MCF 10A (cell line): ENCODE measurements at regions not wholly inside any gene's neighbourhood (a gene's known extent, or its start where the extent isn't known, plus 50 kb on each side); places are given as distances from the start of the nearest gene placed in this dataset.

Source experiments
- BruUV-seq: library from RNA; stranded (reverse); fragments of 400-500 nt; replicated peaks from 2 replicates; lab custom pipeline; 2021; lab: Mats Ljungman, UMichigan
- CTCF ChIA-PET: fragments of 300-600 bp; sonication (Branson Sonifier 250); formaldehyde crosslinking; extraction: SDS; loops from one replicate; lab custom pipeline; 2021; ENCODE audit warnings: antibody characterized with exemption, inconsistent platforms; lab: Yijun Ruan, JAX
- POLR2A ChIA-PET: fragments of 300-600, 350-650 bp; sonication (Branson Sonifier 250); formaldehyde crosslinking; extraction: SDS; loops from one replicate; lab custom pipeline; 2020; ENCODE audit warnings: antibody characterized with exemption, inconsistent platforms; lab: Yijun Ruan, JAX
- DNase-seq: peaks from one replicate; pipeline ENCODE4 v3.0.0-alpha.2; 2018; ENCODE audit not compliant: unreplicated experiment
- H3K27ac Mint-ChIP-seq: one replicate; pipeline ENCODE4 v1.8.0; 2022; ENCODE audit warnings: mild to moderate bottlenecking, low read depth, mixed read lengths; ENCODE audit not compliant: unreplicated experiment
- H3K27me3 Mint-ChIP-seq: one replicate; pipeline ENCODE4 v1.8.0; 2022; ENCODE audit warnings: mixed read lengths; ENCODE audit not compliant: insufficient read depth, unreplicated experiment
- H3K36me3 Mint-ChIP-seq: one replicate; pipeline ENCODE4 v1.8.0; 2022; ENCODE audit warnings: mild to moderate bottlenecking, moderate library complexity, mixed read lengths; ENCODE audit not compliant: insufficient read depth, unreplicated experiment
- H3K4me1 Mint-ChIP-seq: one replicate; pipeline ENCODE4 v1.8.0; 2022; ENCODE audit warnings: mixed read lengths; ENCODE audit not compliant: insufficient read depth, unreplicated experiment
- H3K4me3 Mint-ChIP-seq: one replicate; pipeline ENCODE4 v1.8.0; 2022; ENCODE audit warnings: mild to moderate bottlenecking, moderate library complexity, mixed read lengths; ENCODE audit not compliant: unreplicated experiment
- H3K9me3 Mint-ChIP-seq: one replicate; pipeline ENCODE4 v1.8.0; 2022; ENCODE audit warnings: mixed read lengths; ENCODE audit not compliant: unreplicated experiment
- CTCF ChIP-seq: fragments of 200-600 bp; IDR thresholded peaks from one replicate; pipeline ENCODE4 v1.8.0; 2022; ENCODE audit warnings: antibody characterized with exemption, mild to moderate bottlenecking; ENCODE audit not compliant: unreplicated experiment
- intact Hi-C: fragments of 100-400 bp; cut with micrococcal nuclease; formaldehyde crosslinking; loops from 2 replicates; pipeline ENCODE4 v1.14.1; 2022

DNA sequence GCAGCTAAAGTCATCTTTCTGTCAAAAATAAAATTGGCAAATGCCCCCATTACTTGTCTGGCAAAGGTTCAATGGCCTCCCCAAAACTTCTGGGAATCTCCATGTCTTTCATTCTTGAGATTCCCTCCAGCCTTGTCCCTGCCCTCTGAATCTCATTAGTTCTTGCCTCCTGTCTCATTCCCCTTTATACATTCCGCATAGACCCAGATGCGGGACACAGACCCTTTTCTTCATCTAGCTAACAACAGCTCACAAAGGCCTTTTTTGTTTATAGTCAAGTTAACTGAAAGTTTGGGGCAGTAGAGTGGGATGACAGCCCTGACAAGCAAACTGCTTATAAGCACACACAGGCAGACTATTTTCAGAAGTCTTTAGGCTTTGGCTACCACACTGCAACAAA is 306.1 kb upstream of the FAM241A start:
- no peaks in the 10 kb centered on the region for H3K4me1 Mint-ChIP-seq
- no peak overlapping the region for H3K4me3 Mint-ChIP-seq
- H3K27ac Mint-ChIP-seq: no peak overlapping the region
- POLR2A ChIA-PET: no interaction called here
- peaks cover 36% of the 10 kb centered on the region for H3K27me3 Mint-ChIP-seq
- DNase-seq: no peak
- intact Hi-C loops: no loop called here
- H3K9me3 Mint-ChIP-seq: no peaks in the 10 kb centered on the region
- H3K36me3 Mint-ChIP-seq: no peaks in the 10 kb centered on the region
- CTCF ChIA-PET: interaction anchor here (0.5 to 2.0 kb wide), 6 partner anchors 15 to 703 kb away, joined by 3 to 6 read pairs (median 3); no protein-coding TSS in a partner anchor
- TF ChIP-seq CTCF: no peak
- no TSS peak for BruUV-seq

- Mint-ChIP-seq H3K36me3 (no peaks in the 10 kb centered on the region), H3K27me3 (peaks cover 34% of the 10 kb centered on the region), H3K27ac (no peak overlapping the region), H3K9me3 (no peaks in the 10 kb centered on the region), H3K4me1 (no peaks in the 10 kb centered on the region), H3K4me3 (no peak overlapping the region)
- ChIA-PET CTCF (interaction anchor here (0.6 to 2.1 kb wide), 3 partner anchors 13 to 189 kb away, joined by 3 to 7 read pairs (median 3); no protein-coding TSS in a partner anchor), POLR2A (no interaction called here)
- DNase-seq: peak; percentile 25
- no peak for TF ChIP-seq CTCF
- no TSS peak for BruUV-seq
- intact Hi-C loops: no loop called here
These were observed 302.9 kb upstream of the FAM241A start for GRCh38 chr4:111842336-111842735.

DNA sequence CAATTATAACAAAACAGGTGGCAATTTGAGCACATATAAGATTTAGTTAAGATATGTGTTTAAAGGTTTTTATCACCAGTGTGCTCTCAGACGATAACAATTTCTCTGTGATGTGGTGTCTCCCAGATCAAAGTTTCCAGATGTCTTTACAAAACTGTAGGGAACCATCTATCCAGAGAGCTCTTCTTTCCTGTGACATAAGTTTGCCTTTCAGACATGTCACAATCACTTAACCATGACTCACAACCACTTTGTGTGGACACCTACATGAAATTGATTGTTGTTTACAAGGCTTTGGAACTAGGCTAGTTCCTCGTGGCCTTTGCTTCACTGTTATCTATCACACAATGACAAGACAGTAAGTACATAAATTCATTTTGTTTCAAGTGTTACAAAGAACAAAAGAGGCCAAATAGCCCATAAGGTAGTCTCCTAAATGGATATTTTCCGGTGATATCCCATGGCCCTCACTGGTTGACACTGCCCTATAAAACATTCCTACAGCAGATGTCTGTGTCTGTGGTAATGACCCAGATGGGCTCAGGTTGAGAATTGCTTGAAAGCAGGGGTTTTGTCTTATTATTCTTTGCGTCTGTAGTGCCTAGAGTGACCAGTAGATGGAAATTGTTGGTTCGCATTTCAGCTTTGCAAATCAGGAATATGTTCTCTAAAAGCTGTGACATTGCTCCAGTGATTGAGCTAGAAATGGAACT is 297.8 kb upstream of the FAM241A start:
- ChIA-PET POLR2A (interaction anchor here (0.9 kb wide), 1 partner anchor 72 kb away, joined by 4 read pairs; no protein-coding TSS in a partner anchor), CTCF (interaction anchor here (0.6 to 1.3 kb wide), 6 partner anchors 8 to 198 kb away, joined by 3 read pairs; no protein-coding TSS in a partner anchor)
- peak; percentile 32 for DNase-seq
- BruUV-seq: no TSS peak
- H3K4me1 Mint-ChIP-seq: no peaks in the 10 kb centered on the region
- TF ChIP-seq CTCF: peak; percentile 22
- intact Hi-C loops: no loop called here
- no peaks in the 10 kb centered on the region for H3K36me3 Mint-ChIP-seq
- H3K27me3 Mint-ChIP-seq: peaks cover 41% of the 10 kb centered on the region
- no peak overlapping the region for H3K27ac Mint-ChIP-seq
- no peaks in the 10 kb centered on the region for H3K9me3 Mint-ChIP-seq
- no peak overlapping the region for H3K4me3 Mint-ChIP-seq

DNA sequence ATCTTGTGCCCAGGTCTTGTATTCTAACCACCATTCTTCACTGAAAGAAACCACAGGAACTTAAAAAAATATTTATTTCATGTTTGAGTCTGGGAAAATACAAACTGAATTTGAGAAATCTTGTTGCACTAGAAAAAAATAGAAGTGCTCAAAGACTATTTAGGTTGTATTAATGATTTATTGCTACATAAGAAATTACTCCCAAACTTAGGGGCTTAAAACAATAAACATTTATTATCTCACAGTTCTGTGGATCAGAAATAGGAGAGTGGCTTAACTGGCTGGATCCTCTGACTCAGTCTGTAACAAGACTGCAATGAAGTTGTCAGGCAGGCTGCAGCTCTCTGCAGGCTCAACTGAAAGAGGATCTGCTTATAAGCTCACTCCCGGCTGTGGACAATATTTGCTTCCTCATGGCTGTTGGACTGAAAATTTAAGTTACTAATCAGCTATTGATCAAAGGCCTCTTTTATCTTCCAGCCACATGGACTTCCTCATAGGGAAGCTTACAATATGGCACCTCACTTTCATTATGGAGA is 295.4 kb upstream of the FAM241A start:
- H3K4me3 Mint-ChIP-seq: no peak overlapping the region
- no peaks in the 10 kb centered on the region for H3K36me3 Mint-ChIP-seq
- CTCF ChIA-PET: interaction anchor here (0.6 to 0.7 kb wide), 3 partner anchors 31 to 1851 kb away, joined by 3 read pairs; no protein-coding TSS in a partner anchor
- DNase-seq: no peak
- no peaks in the 10 kb centered on the region for H3K9me3 Mint-ChIP-seq
- H3K4me1 Mint-ChIP-seq: no peaks in the 10 kb centered on the region
- H3K27me3 Mint-ChIP-seq: peaks cover 47% of the 10 kb centered on the region
- POLR2A ChIA-PET: no interaction called here
- intact Hi-C loops: no loop called here
- TF ChIP-seq CTCF: no peak
- no TSS peak for BruUV-seq
- H3K27ac Mint-ChIP-seq: no peak overlapping the region
